ENCODE measurements at regions not wholly inside any gene's neighbourhood (a gene's known extent, or its start where the extent isn't known, plus 50 kb on each side); places are given as distances from the start of the nearest gene placed in this dataset.

DNA sequence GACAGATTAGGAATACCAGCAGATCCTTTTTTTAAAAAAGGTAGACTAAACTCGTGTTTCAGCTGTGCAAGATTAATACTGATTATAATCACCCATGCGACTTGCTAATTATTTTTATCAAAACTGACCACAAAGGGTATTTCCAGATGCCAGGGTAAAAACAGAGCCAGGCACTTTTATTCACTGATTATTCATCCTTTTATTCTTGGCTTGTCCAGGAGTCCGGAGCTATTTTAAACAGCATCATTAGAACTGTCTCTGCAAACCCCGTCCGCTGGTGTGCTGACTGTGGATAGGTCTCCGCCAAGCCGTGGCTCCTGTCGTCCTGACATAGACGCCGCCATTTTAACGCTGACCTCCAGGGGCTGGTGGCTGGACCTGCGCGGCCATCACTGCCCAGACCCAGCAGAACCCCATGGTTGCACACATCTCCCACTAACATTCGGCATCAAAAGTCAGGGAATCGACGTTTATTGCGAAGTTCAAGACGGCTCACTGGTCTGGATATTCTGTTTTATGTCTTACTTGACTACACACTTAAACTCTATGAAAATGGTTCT lies 364.8 kb downstream of the THBS2 start:
- 83% methylated on average over 18 of the region's 18 CpGs for WGBS, 2 donors
- H3K9me3 ChIP-seq = no peaks in the 10 kb centered on the region
- no peaks in the 10 kb centered on the region for H3K36me3 ChIP-seq (replicated peaks in 1 of 2; ENCODE audit: insufficient read depth in 1 of 2, low read depth in 2 of 2)
- intact Hi-C loops (cut with DNase I) = no loop called here
- H3K4me3 ChIP-seq = no peak overlapping the region
- no peak for TF ChIP-seq POLR2A (IDR thresholded peaks at IDR 0.05)
- TF ChIP-seq, protein P1, sequence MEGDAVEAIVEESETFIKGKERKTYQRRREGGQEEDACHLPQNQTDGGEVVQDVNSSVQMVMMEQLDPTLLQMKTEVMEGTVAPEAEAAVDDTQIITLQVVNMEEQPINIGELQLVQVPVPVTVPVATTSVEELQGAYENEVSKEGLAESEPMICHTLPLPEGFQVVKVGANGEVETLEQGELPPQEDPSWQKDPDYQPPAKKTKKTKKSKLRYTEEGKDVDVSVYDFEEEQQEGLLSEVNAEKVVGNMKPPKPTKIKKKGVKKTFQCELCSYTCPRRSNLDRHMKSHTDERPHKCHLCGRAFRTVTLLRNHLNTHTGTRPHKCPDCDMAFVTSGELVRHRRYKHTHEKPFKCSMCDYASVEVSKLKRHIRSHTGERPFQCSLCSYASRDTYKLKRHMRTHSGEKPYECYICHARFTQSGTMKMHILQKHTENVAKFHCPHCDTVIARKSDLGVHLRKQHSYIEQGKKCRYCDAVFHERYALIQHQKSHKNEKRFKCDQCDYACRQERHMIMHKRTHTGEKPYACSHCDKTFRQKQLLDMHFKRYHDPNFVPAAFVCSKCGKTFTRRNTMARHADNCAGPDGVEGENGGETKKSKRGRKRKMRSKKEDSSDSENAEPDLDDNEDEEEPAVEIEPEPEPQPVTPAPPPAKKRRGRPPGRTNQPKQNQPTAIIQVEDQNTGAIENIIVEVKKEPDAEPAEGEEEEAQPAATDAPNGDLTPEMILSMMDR (IDR thresholded peaks at IDR 0.05) = no peak
- DNase-seq = no peak
- ATAC-seq = no peak
- H3K4me1 ChIP-seq = peaks cover 18% of the 10 kb centered on the region
- no peak overlapping the region for H3K27ac ChIP-seq
- peaks cover 0 to 5% of the 10 kb centered on the region in 2 donors for H3K27me3 ChIP-seq

DNA sequence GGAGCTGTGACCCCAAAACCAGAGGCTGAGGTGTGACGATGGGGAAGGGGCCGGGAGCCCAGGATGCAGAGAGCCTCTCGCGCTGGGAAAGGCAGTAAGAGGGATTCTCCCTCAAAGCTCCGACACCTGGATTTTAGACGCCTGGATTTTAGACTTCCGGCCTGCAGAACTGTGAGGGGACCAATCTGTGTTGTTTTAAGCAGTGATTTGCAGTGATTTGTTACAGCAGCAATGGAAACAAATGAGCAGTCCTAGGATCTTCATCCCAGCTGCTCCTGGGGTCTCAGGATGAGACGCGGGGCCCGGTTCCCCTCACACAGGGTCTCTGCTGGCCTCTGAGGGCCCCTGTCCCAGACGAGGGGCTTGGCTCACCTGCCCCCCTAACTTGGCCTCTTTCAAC lies 365.5 kb downstream of the THBS2 start:
- Histone ChIP-seq H3K27me3 (peaks cover 0 to 5% of the 10 kb centered on the region in 2 donors), H3K9me3 (no peaks in the 10 kb centered on the region), H3K27ac (peak overlapping the region in 3 of 4 donors; percentile 76 to 88 (median 85)), H3K4me1 (peaks cover 18% of the 10 kb centered on the region), H3K36me3 (replicated peaks in 1 of 2; ENCODE audit: insufficient read depth in 1 of 2, low read depth in 2 of 2) (no peaks in the 10 kb centered on the region), H3K4me3 (no peak overlapping the region)
- DNase-seq (no peak), ATAC-seq (no peak)
- 86 to 87% methylated on average over 7 to 11 of the region's 11 CpGs for WGBS, 2 donors
- TF ChIP-seq POLR2A (IDR thresholded peaks at IDR 0.05) = no peak
- TF ChIP-seq, protein P1 (IDR thresholded peaks at IDR 0.05) = no peak
- intact Hi-C loops (cut with DNase I) = no loop called here

DNA sequence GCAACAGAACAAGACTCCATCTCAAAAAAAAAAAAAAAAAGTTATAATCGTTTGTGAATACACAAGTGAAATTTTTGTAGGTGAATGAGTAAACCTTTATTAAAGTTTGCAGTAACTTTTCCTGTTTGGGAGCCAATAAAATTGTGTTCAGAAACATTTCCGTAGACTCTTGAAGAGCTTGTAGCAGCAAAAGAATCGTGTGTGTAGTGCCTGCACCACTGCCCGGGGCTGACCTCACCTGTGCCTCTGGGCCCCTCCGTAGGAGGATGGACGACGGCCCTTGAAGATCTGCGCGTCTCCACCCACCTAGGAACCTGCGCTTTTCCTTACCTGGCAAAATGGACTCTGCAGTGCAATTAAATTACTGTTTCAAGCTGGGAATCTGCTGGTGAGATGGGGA lies 366.0 kb downstream of the THBS2 start:
- peaks cover 0 to 5% of the 10 kb centered on the region in 2 donors for H3K27me3 ChIP-seq
- DNase-seq (no peak), ATAC-seq (no peak)
- no peaks in the 10 kb centered on the region for H3K36me3 ChIP-seq (replicated peaks in 1 of 2; ENCODE audit: insufficient read depth in 1 of 2, low read depth in 2 of 2)
- peaks cover 18% of the 10 kb centered on the region for H3K4me1 ChIP-seq
- H3K4me3 ChIP-seq = no peak overlapping the region
- 71% methylated on average over 10 of the region's 10 CpGs for WGBS, 2 donors
- no peak for TF ChIP-seq POLR2A (IDR thresholded peaks at IDR 0.05)
- TF ChIP-seq, protein P1 (IDR thresholded peaks at IDR 0.05) = no peak
- intact Hi-C loops (cut with DNase I) = no loop called here
- H3K27ac ChIP-seq = peak overlapping the region in 3 of 4 donors; percentile 76 to 88 (median 85)
- no peaks in the 10 kb centered on the region for H3K9me3 ChIP-seq

DNA sequence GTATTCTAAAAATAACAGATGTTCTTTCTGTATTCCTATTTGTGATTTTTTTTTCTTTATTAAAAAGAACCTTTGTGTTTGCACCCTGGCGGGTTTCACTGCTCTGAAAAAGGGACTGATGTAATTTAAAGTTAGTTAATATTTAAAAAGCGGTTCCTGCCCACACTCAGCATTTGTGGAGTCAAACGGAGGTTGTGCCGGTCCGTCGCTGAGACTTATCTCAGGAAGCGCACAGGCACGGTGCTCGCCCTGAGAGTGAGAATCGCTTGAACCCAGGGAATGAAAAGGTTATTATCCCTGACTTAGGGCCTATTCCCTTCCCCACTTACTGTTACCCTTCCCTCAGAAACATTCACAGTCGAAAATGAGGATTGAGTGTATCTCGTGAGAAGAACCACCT lies 366.7 kb downstream of the THBS2 start:
- Histone ChIP-seq H3K27me3 (peaks cover 0 to 5% of the 10 kb centered on the region in 2 donors), H3K36me3 (replicated peaks in 1 of 2; ENCODE audit: insufficient read depth in 1 of 2, low read depth in 2 of 2) (no peaks in the 10 kb centered on the region), H3K27ac (peak overlapping the region; percentile 70 to 88 (median 80)), H3K4me3 (no peak overlapping the region), H3K4me1 (peaks cover 18% of the 10 kb centered on the region), H3K9me3 (no peaks in the 10 kb centered on the region)
- ATAC-seq (peak; percentile 67), DNase-seq (peak in 3 of 4 donors; percentile 37 to 52 (median 46))
- TF ChIP-seq, protein P1 (IDR thresholded peaks at IDR 0.05) = no peak
- peak; percentile 13 to 65 (median 54) for TF ChIP-seq POLR2A (IDR thresholded peaks at IDR 0.05)
- WGBS, 2 donors = 19 to 27% methylated on average over 12 of the region's 12 CpGs
- intact Hi-C loops (cut with DNase I) = no loop called here

Measured in body of pancreas (tissue), 4 donors.